H1 (cell line): ENCODE measurements at regions not wholly inside any gene's neighbourhood (a gene's known extent, or its start where the extent isn't known, plus 50 kb on each side); places are given as distances from the start of the nearest gene placed in this dataset.

ENCODE experiments used
- CTCF ChIP-seq, 3 experiments: IDR thresholded peaks; 1 replicate in 2 of 3; 2 replicates in 1 of 3; pipeline versions ENCODE4 v1.5.1 to v1.6.1; 2011; ENCODE audit warnings: low read length in 3 of 3, mild to moderate bottlenecking in 3 of 3, inconsistent platforms in 2 of 3, low read depth in 1 of 3, moderate library complexity in 1 of 3; ENCODE audit not compliant: insufficient read depth in 1 of 3; ENCODE audit errors: control extremely low read depth in 1 of 3
- EGR1 ChIP-seq: IDR thresholded peaks from 2 replicates; pipeline ENCODE4 v1.6.1; 2011; ENCODE audit warnings: low read depth, low read length, borderline replicate concordance
- EP300 ChIP-seq, 2 experiments: IDR thresholded peaks; 1 replicate in 1 of 2; 2 replicates in 1 of 2; pipeline ENCODE4 v1.6.1; 2011 to 2012; ENCODE audit warnings: low read depth in 2 of 2, low read length in 2 of 2, mild to moderate bottlenecking in 2 of 2, borderline replicate concordance in 1 of 2, inconsistent platforms in 1 of 2, moderate library complexity in 1 of 2
- POLR2AphosphoS5 ChIP-seq: IDR thresholded peaks from 2 replicates; pipeline ENCODE4 v1.6.1; 2011; ENCODE audit warnings: low read depth, low read length
- SP1 ChIP-seq: IDR thresholded peaks from 2 replicates; pipeline ENCODE4 v1.6.1; 2011; ENCODE audit warnings: low read depth, low read length
- SRF ChIP-seq: IDR thresholded peaks from 2 replicates; pipeline ENCODE4 v1.6.1; 2011; ENCODE audit warnings: mild to moderate bottlenecking, low read depth, low read length, moderate library complexity

GRCh38 chr4:3896441-3896840 is 130.3 kb downstream of the ADRA2C start:
- TF ChIP-seq EGR1 (no peak), SRF (no peak), CTCF (IDR thresholded peaks at IDR 0.05; ENCODE audit: control extremely low read depth in 1 of 3, insufficient read depth in 1 of 3, low read depth in 1 of 3, low read length in 3 of 3) (no peak), EP300 (IDR thresholded peaks at IDR 0.05; ENCODE audit: borderline replicate concordance in 1 of 2, low read depth in 2 of 2, low read length in 2 of 2) (no peak), POLR2AphosphoS5 (no peak), SP1 (no peak)
